ENCODE measurements at regions not wholly inside any gene's neighbourhood (a gene's known extent, or its start where the extent isn't known, plus 50 kb on each side); places are given as distances from the start of the nearest gene placed in this dataset.

GRCh38 chr17:77721846-77722160 is 236.7 kb upstream of the TNRC6C start:
- Histone ChIP-seq H3K27me3 (ENCODE audit: low read length) (peaks cover 68% of the 10 kb centered on the region), H3K36me3 (ENCODE audit: low read depth, low read length) (no peaks in the 10 kb centered on the region)

GRCh38 chr17:77722366-77722765 is 236.1 kb upstream of the TNRC6C start:
- intact Hi-C loops (cut with micrococcal nuclease): no loop called here
- TF ChIP-seq EZH2phosphoT487 (IDR thresholded peaks at IDR 0.05; ENCODE audit: borderline replicate concordance, low read length): no peak
- TF ChIP-seq EZH2 (IDR thresholded peaks at IDR 0.05; ENCODE audit: low read length, unreplicated experiment): no peak
- TF ChIP-seq, protein P1, sequence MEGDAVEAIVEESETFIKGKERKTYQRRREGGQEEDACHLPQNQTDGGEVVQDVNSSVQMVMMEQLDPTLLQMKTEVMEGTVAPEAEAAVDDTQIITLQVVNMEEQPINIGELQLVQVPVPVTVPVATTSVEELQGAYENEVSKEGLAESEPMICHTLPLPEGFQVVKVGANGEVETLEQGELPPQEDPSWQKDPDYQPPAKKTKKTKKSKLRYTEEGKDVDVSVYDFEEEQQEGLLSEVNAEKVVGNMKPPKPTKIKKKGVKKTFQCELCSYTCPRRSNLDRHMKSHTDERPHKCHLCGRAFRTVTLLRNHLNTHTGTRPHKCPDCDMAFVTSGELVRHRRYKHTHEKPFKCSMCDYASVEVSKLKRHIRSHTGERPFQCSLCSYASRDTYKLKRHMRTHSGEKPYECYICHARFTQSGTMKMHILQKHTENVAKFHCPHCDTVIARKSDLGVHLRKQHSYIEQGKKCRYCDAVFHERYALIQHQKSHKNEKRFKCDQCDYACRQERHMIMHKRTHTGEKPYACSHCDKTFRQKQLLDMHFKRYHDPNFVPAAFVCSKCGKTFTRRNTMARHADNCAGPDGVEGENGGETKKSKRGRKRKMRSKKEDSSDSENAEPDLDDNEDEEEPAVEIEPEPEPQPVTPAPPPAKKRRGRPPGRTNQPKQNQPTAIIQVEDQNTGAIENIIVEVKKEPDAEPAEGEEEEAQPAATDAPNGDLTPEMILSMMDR (conservative IDR thresholded peaks at IDR 0.05; ENCODE audit: low read depth, low read length): no peak
- Histone ChIP-seq H3K27me3 (ENCODE audit: low read length) (peaks cover 73% of the 10 kb centered on the region), H2AFZ (ENCODE audit: low read length) (no peak overlapping the region), H3K9me2 (replicated peaks; ENCODE audit: low read length) (no peaks in the 10 kb centered on the region), H3K27ac (ENCODE audit: low read length) (no peak overlapping the region), H3F3A (ENCODE audit: low read length, unreplicated experiment) (no peaks in the 10 kb centered on the region), H3K4me2 (ENCODE audit: low read length) (no peak overlapping the region), H3K9me3 (ENCODE audit: low read length) (no peaks in the 10 kb centered on the region), H3K9ac (ENCODE audit: low read length) (no peak overlapping the region), H4K20me1 (ENCODE audit: low read length) (no peaks in the 10 kb centered on the region), H3K79me2 (ENCODE audit: low read length) (no peaks in the 10 kb centered on the region), H3K4me1 (ENCODE audit: insufficient read depth, low read length) (no peaks in the 10 kb centered on the region), H3K4me3 (ENCODE audit: low read length) (no peak overlapping the region), H3K36me3 (ENCODE audit: low read depth, low read length) (no peaks in the 10 kb centered on the region)
- ATAC-seq: no peak
- no peak for DNase-seq
- ChIA-PET CTCF (no interaction called here), POLR2A (ENCODE audit: unreplicated experiment) (interaction anchor here (0.6 kb wide), 1 partner anchor 593 kb away, joined by 3 read pairs; no protein-coding TSS in a partner anchor)
- no TSS peak for BruUV-seq (replicated peaks)

More at GRCh38 chr17:77721846-77722160, 236.7 kb upstream of the TNRC6C start:
- Histone ChIP-seq H3K4me1 (ENCODE audit: insufficient read depth, low read length) (no peaks in the 10 kb centered on the region), H3K4me3 (ENCODE audit: low read length) (no peak overlapping the region), H4K20me1 (ENCODE audit: low read length) (no peaks in the 10 kb centered on the region), H2AFZ (ENCODE audit: low read length) (no peak overlapping the region), H3F3A (ENCODE audit: low read length, unreplicated experiment) (no peaks in the 10 kb centered on the region), H3K4me2 (ENCODE audit: low read length) (no peak overlapping the region), H3K9me3 (ENCODE audit: low read length) (no peaks in the 10 kb centered on the region), H3K9me2 (replicated peaks; ENCODE audit: low read length) (no peaks in the 10 kb centered on the region), H3K9ac (ENCODE audit: low read length) (no peak overlapping the region), H3K79me2 (ENCODE audit: low read length) (no peaks in the 10 kb centered on the region), H3K27ac (ENCODE audit: low read length) (no peak overlapping the region)
- ATAC-seq (no peak), DNase-seq (no peak)
- BruUV-seq (replicated peaks): no TSS peak
- TF ChIP-seq EZH2 (IDR thresholded peaks at IDR 0.05; ENCODE audit: low read length, unreplicated experiment) (no peak), EZH2phosphoT487 (IDR thresholded peaks at IDR 0.05; ENCODE audit: borderline replicate concordance, low read length) (no peak)
- TF ChIP-seq, protein P1 (conservative IDR thresholded peaks at IDR 0.05; ENCODE audit: low read depth, low read length): no peak
- POLR2A ChIA-PET (ENCODE audit: unreplicated experiment): no interaction called here
- intact Hi-C loops (cut with micrococcal nuclease): no loop called here
- CTCF ChIA-PET: no interaction called here

DNA sequence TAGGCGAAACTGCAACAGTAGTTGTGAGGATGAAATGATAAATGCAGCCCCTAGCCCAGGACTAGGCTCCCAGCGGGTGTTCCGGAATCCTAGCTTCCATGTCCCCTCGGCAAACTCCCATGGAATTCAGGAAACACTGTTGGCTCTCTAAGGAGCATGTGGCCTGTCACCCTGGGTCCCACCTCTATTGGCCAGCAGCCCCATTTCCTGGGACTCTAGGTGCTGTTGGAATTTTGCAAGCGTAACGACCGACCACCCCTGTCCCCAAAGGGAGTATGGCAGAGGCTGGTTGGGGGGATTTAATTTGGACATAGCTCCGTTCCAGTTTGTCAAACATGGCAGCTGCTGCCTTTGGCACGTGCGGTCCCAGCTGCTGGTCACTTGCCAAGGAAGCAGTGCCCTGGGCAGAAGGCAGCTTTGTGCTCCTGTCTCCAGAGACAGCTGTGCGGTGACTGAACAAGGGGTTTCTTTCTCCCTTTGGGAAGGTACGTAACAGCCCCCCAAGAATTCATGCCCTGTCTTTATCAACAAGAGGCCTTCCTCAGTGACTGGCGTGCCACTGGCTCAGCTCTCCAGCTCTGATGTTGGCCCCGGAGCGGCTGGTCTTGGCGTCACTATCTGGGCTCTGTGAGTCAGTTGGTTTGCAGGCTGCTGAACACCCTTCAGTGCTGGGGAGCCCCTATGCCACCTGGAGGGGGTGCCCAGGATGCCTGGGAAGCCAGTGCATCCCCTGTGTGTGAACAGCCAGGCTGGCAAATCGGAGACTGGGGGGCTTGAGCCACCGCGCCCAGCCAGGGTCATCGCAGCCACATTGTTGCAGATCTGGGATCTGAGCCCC is 235.2 kb upstream of the TNRC6C start:
- no peaks in the 10 kb centered on the region for H3K9me3 ChIP-seq (ENCODE audit: low read length)
- peaks cover 82% of the 10 kb centered on the region for H3K27me3 ChIP-seq (ENCODE audit: low read length)
- TF ChIP-seq EZH2phosphoT487 (IDR thresholded peaks at IDR 0.05; ENCODE audit: borderline replicate concordance, low read length) (no peak), EZH2 (IDR thresholded peaks at IDR 0.05; ENCODE audit: low read length, unreplicated experiment) (no peak)
- TF ChIP-seq, protein P1 (conservative IDR thresholded peaks at IDR 0.05; ENCODE audit: low read depth, low read length): no peak
- BruUV-seq (replicated peaks): no TSS peak
- H4K20me1 ChIP-seq (ENCODE audit: low read length): no peaks in the 10 kb centered on the region
- H3K27ac ChIP-seq (ENCODE audit: low read length): no peak overlapping the region
- DNase-seq: no peak
- no peak for ATAC-seq
- H3K4me3 ChIP-seq (ENCODE audit: low read length): no peak overlapping the region
- POLR2A ChIA-PET (ENCODE audit: unreplicated experiment): interaction anchor here (0.6 kb wide), 1 partner anchor 594 kb away, joined by 3 read pairs; no protein-coding TSS in a partner anchor
- no peaks in the 10 kb centered on the region for H3K4me1 ChIP-seq (ENCODE audit: insufficient read depth, low read length)
- H3K4me2 ChIP-seq (ENCODE audit: low read length): no peak overlapping the region
- H3F3A ChIP-seq (ENCODE audit: low read length, unreplicated experiment): no peaks in the 10 kb centered on the region
- H3K79me2 ChIP-seq (ENCODE audit: low read length): no peaks in the 10 kb centered on the region
- no peaks in the 10 kb centered on the region for H3K36me3 ChIP-seq (ENCODE audit: low read depth, low read length)
- H3K9ac ChIP-seq (ENCODE audit: low read length): no peak overlapping the region
- CTCF ChIA-PET: no interaction called here
- H2AFZ ChIP-seq (ENCODE audit: low read length): no peak overlapping the region
- no peaks in the 10 kb centered on the region for H3K9me2 ChIP-seq (replicated peaks; ENCODE audit: low read length)
- intact Hi-C loops (cut with micrococcal nuclease): no loop called here

Measured in PC-3 (cell line).